Stomach (tissue), 8 donors: ENCODE measurements at regions not wholly inside any gene's neighbourhood (a gene's known extent, or its start where the extent isn't known, plus 50 kb on each side); places are given as distances from the start of the nearest gene placed in this dataset.

Source experiments
- DNase-seq, 2 donors: peaks; one replicate each; pipeline versions ENCODE4 v3.0.0 to v3.0.0-alpha.2; 2013 to 2019
- H3K27ac ChIP-seq, 5 donors: fragments of 200-600 bp in 4 of 5; sonication (generic) in 4 of 5; one replicate each; pipeline ENCODE4 v1.5.1; 2013 to 2019; ENCODE audit warnings: mild to moderate bottlenecking in 1 of 5, moderate library complexity in 1 of 5
- H3K27me3 ChIP-seq, 3 donors: fragments of 200-600 bp; sonication (generic); one replicate each; pipeline ENCODE4 v1.5.1; 2017 to 2019; ENCODE audit warnings: mixed run types in 1 of 3
- H3K36me3 ChIP-seq, 4 donors: fragments of 200-600 bp; sonication (generic); 1 replicate in 3 of 4; 2 replicates in 1 of 4; pipeline ENCODE4 v1.5.1; 2016 to 2019
- H3K4me1 ChIP-seq, 4 donors: fragments of 200-600 bp; sonication (generic); one replicate each; pipeline ENCODE4 v1.5.1; 2016 to 2019
- H3K4me3 ChIP-seq, 4 donors: fragments of 200-600 bp; sonication (generic) in 3 of 4; one replicate each; pipeline ENCODE4 v1.5.1; 2016 to 2019; ENCODE audit warnings: mild to moderate bottlenecking in 1 of 4
- H3K9me3 ChIP-seq, 4 donors: fragments of 200-600 bp; sonication (generic); one replicate each; pipeline ENCODE4 v1.5.1; 2016 to 2019
- CTCF ChIP-seq, 7 experiments: fragments of 450-650 bp in 4 of 7; fragments of 200-600 bp in 3 of 7; sonication (generic) in 3 of 7; IDR thresholded peaks; one replicate each; pipeline ENCODE4 v1.5.1; 2016 to 2019; ENCODE audit warnings: antibody characterized with exemption in 7 of 7, control low read depth in 2 of 7, mild to moderate bottlenecking in 1 of 7
- EP300 ChIP-seq: sonication (generic); formaldehyde crosslinking; IDR thresholded peaks from one replicate; pipeline ENCODE4 v1.6.1; 2017; ENCODE audit warnings: antibody characterized with exemption
- POLR2A ChIP-seq, 4 donors: fragments of 450-650 bp; IDR thresholded peaks; one replicate each; pipeline ENCODE4 v1.6.1; 2016; ENCODE audit warnings: antibody characterized with exemption in 4 of 4, control low read depth in 2 of 4, mild to moderate bottlenecking in 1 of 4, moderate library complexity in 1 of 4
- POLR2AphosphoS5 ChIP-seq, 3 donors: sonication (generic); formaldehyde crosslinking; IDR thresholded peaks; one replicate each; pipeline ENCODE4 v1.6.1; 2016; ENCODE audit warnings: antibody characterized with exemption in 3 of 3
- WGBS, 5 donors: extraction: QIAGEN DNeasy Blood & Tissue Kit in 3 of 5; methylation state at CpG; one replicate each; pipeline versions ENCODE4 v1.1.5 to v1.1.7; 2013 to 2018; 5-methylcytosine and 5-hydroxymethylcytosine counted together
- intact Hi-C: fragments of 100-400 bp; cut with DNase I; formaldehyde crosslinking; loops from one replicate; pipeline ENCODE4 v1.15.1; 2023; ENCODE audit warnings: low total_unique reads
- donor health status: healthy with polysubstance abuse.
- donor health status: Bipolar disorder and iron deficiency.
- donor health status: healthy.

DNA sequence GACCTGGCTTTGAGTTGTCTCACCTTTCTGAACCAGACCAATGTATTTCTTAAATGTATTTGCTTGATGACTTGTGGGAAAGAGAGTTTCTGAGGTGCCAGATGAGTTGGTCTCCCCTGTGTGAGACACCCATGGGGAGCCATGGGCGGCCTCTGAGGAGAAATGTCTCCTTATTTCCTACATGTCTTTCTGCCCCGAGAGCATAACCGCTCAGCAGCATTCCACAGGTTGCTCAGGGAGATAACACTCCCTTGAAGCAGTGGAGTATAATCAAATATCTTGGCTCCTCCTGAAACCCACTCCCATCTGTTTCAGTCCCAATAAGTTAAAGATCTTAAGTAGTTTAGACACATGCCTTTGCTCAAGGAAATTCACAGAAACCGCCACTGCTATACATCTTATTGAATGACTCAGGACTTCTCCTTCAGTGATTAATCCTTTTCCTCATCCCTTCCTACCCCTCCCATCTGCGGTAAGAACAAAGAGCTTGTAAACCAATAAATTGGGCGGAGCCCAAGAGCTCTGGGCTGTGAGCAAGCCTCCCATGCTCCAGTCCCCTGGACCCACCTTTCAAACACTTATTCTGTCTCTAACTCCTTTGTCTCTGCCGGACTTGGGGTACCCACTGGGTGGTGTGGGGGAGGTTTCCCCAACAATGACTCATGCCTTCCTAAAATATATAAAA lies 285.5 kb upstream of the LRRTM4 start:
- TF ChIP-seq POLR2A (IDR thresholded peaks at IDR 0.05), result no peak
- no peak for TF ChIP-seq EP300
- TF ChIP-seq POLR2AphosphoS5 (IDR thresholded peaks at IDR 0.05), result no peak
- no peak for TF ChIP-seq CTCF (IDR thresholded peaks at IDR 0.05)
- Histone ChIP-seq H3K4me3 (no peak overlapping the region), H3K36me3 (no peaks in the 10 kb centered on the region), H3K27ac (no peak overlapping the region), H3K4me1 (no peaks in the 10 kb centered on the region), H3K9me3 (peaks cover 0 to 32% (median 0%) of the 10 kb centered on the region in 4 donors), H3K27me3 (no peaks in the 10 kb centered on the region)
- intact Hi-C loops, result no loop called here
- DNase-seq, result no peak
- 38 to 61% (median 53%) methylated on average over 7 of the region's 7 CpGs for WGBS, 5 donors

DNA sequence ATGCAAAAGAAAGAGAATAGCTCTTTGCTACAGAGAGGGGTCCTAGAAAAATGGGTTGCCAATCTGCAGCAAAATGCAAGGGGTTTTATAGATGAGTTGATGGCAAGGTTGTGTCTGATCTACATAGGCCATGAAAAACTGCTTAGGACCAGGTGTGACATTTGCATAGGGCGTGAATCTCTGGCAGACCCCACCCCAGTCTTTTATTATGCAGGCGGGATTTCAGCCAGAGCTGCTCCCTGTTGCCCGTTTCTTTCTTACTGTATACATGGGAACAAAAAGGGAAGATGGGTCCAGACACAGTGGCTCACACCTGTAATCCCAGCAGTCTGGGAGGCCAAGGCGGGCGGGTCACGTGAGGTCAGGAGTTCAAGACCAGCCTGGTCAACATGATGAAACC lies 286.4 kb upstream of the LRRTM4 start:
- intact Hi-C loops, result no loop called here
- TF ChIP-seq POLR2AphosphoS5 (IDR thresholded peaks at IDR 0.05) (no peak), POLR2A (IDR thresholded peaks at IDR 0.05) (no peak), CTCF (IDR thresholded peaks at IDR 0.05) (no peak), EP300 (no peak)
- H3K36me3 ChIP-seq, result no peaks in the 10 kb centered on the region
- H3K4me1 ChIP-seq, result no peaks in the 10 kb centered on the region
- no peak overlapping the region for H3K27ac ChIP-seq
- WGBS, 5 donors, result 86 to 96% (median 93%) methylated on average over 6 of the region's 6 CpGs
- H3K9me3 ChIP-seq, result peaks cover 0 to 32% (median 0%) of the 10 kb centered on the region in 4 donors
- no peaks in the 10 kb centered on the region for H3K27me3 ChIP-seq
- H3K4me3 ChIP-seq, result no peak overlapping the region
- no peak for DNase-seq

GRCh38 chr2:77813599-77813998 lies 291.4 kb upstream of the LRRTM4 start:
- Histone ChIP-seq H3K27me3 (no peaks in the 10 kb centered on the region), H3K4me1 (no peaks in the 10 kb centered on the region), H3K27ac (no peak overlapping the region), H3K36me3 (no peaks in the 10 kb centered on the region), H3K9me3 (peaks cover 0 to 17% (median 0%) of the 10 kb centered on the region in 4 donors), H3K4me3 (no peak overlapping the region)
- TF ChIP-seq EP300, result no peak
- no peak for TF ChIP-seq CTCF (IDR thresholded peaks at IDR 0.05)
- no peak for TF ChIP-seq POLR2AphosphoS5 (IDR thresholded peaks at IDR 0.05)
- DNase-seq, result peak in 1 of 2 donors; percentile 6
- intact Hi-C loops, result no loop called here

DNA sequence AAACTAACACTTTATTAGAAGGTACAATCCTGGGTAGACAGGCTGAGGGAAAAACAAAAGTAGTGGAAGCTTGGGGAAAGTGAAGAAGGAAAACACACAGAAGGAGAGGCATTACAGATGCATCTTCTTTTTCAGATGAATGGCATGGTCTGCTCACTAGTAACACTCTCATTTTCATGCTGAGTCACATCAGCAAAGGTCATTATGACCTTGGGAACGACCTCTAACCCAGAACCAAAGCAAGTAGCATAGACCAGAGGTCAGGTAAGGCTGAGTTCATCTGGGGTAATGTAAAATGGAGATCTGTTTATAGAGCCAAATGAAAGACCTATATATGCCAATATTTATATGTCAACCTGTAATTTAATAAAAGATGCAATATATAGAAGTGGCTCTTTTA lies 294.4 kb upstream of the LRRTM4 start:
- TF ChIP-seq POLR2A (IDR thresholded peaks at IDR 0.05), result no peak
- TF ChIP-seq POLR2AphosphoS5 (IDR thresholded peaks at IDR 0.05), result no peak
- TF ChIP-seq EP300, result no peak
- TF ChIP-seq CTCF (IDR thresholded peaks at IDR 0.05), result no peak
- no peak for DNase-seq
- H3K36me3 ChIP-seq, result no peaks in the 10 kb centered on the region
- H3K27me3 ChIP-seq, result no peaks in the 10 kb centered on the region
- no peak overlapping the region for H3K4me3 ChIP-seq
- intact Hi-C loops, result no loop called here
- H3K27ac ChIP-seq, result no peak overlapping the region
- H3K4me1 ChIP-seq, result no peaks in the 10 kb centered on the region
- WGBS, 5 donors, result 21 to 38% (median 28%) methylated on average over 1 of the region's 1 CpG
- H3K9me3 ChIP-seq, result peaks cover 0 to 5% (median 0%) of the 10 kb centered on the region in 4 donors
